Stomach (tissue), 4 donors: ENCODE measurements at regions not wholly inside any gene's neighbourhood (a gene's known extent, or its start where the extent isn't known, plus 50 kb on each side); places are given as distances from the start of the nearest gene placed in this dataset.

Experiments
- POLR2AphosphoS5 ChIP-seq, 3 donors: sonication (generic); formaldehyde crosslinking; IDR thresholded peaks; one replicate each; pipeline ENCODE4 v1.6.1; 2016; ENCODE audit warnings: antibody characterized with exemption in 3 of 3
- TF ChIP-seq, protein P1 (sequence below), 7 experiments: fragments of 450-650 bp in 4 of 7; fragments of 200-600 bp in 3 of 7; sonication (generic) in 3 of 7; IDR thresholded peaks; one replicate each; pipeline ENCODE4 v1.5.1; 2016 to 2019; ENCODE audit warnings: antibody characterized with exemption in 7 of 7, control low read depth in 2 of 7, mild to moderate bottlenecking in 1 of 7

GRCh38 chr21:16538405-16538804 is 808.6 kb downstream of the USP25 start:
- TF ChIP-seq, protein P1, sequence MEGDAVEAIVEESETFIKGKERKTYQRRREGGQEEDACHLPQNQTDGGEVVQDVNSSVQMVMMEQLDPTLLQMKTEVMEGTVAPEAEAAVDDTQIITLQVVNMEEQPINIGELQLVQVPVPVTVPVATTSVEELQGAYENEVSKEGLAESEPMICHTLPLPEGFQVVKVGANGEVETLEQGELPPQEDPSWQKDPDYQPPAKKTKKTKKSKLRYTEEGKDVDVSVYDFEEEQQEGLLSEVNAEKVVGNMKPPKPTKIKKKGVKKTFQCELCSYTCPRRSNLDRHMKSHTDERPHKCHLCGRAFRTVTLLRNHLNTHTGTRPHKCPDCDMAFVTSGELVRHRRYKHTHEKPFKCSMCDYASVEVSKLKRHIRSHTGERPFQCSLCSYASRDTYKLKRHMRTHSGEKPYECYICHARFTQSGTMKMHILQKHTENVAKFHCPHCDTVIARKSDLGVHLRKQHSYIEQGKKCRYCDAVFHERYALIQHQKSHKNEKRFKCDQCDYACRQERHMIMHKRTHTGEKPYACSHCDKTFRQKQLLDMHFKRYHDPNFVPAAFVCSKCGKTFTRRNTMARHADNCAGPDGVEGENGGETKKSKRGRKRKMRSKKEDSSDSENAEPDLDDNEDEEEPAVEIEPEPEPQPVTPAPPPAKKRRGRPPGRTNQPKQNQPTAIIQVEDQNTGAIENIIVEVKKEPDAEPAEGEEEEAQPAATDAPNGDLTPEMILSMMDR (IDR thresholded peaks at IDR 0.05): no peak
- no peak for TF ChIP-seq POLR2AphosphoS5 (IDR thresholded peaks at IDR 0.05)
